GM19351 (cell line): ENCODE measurements at regions not wholly inside any gene's neighbourhood (a gene's known extent, or its start where the extent isn't known, plus 50 kb on each side); places are given as distances from the start of the nearest gene placed in this dataset.
"Not testable (repeated sequence)": the region's sequence is repeated elsewhere in the genome, so short reads cannot be mapped to it uniquely, and the experiment has no call there.

Experiments
- ATAC-seq: cut with Tn5 transposase; IDR thresholded peaks from one replicate; pipeline ENCODE4 v1.9.1; 2021; ENCODE audit warnings: mild to moderate bottlenecking, moderate library complexity; ENCODE audit not compliant: unreplicated experiment

DNA sequence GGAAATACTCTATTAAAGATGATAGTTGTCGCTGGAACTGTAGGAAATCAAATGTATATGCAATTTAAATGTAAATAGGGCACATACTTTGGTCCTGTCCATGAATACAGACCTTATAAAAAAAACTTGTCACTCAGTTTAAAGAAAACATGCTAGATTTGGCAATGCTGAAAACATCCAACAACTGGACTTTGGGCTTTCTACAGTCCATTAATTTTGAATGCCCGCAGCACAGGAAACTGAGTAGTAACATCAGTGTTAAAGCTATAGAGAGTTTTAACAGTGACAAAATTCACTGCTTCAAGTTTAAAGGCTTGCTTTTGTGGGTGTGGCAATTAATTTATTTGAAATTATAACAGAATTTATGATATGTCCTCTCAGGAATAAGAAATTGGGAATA, 578.4 kb downstream of the TRIML1 start:
- no peak for ATAC-seq

DNA sequence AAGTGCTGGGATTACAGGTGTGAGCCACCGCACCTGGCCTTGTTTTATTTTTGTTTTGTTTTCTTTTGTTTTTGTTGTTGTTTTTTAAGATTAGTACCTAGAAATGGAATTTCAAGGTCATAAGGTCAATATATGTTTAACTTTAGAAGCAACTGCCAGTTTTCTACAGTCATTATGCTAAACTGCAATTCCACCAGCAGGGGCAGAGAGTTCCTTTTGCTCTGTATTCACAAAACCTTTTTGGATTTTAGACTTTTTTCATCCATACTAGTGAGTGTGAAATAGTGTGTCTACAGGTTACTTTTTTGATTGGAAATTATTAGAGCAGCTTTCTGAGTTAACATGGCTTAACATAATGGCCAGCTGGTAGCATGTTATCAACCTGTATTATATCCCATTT, 580.6 kb downstream of the TRIML1 start:
- ATAC-seq, result no peak

DNA sequence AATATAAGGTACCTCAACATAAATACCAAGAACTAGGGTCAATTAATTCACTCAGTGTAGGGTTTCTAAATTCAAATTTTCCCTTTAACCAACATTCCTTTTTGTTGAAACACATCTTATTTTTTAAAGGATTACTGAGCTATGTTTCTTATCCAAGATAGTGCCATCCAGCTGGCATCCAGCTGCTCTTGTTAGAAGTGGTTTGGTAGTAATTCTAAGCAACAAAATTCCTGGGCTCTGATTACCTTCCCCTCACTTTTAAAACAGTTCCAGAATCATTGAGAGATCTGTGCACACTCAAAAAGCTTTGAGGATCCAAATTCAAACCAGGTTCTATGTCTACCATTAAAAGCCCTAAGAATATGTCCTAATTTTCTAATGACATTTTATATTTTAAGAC, 583.7 kb downstream of the TRIML1 start:
- no peak for ATAC-seq

DNA sequence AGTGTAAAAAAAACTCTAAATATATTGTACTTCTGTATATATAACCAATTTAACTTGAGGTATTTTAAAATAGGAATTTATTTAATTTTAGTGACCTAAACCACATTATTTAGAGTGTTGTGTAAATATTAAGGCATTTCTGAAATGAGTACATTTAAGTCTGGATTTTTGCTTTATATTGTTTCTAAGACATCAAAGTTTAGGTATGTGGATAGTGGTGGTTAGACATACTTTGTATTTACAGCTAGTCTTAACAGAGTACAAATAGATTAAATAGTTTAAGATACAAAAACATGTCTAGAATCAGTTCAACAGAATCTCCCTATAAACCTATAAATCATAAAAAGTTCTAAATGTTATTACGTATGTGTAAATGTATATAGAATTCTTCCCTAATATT, 588.5 kb downstream of the TRIML1 start:
- no peak for ATAC-seq

DNA sequence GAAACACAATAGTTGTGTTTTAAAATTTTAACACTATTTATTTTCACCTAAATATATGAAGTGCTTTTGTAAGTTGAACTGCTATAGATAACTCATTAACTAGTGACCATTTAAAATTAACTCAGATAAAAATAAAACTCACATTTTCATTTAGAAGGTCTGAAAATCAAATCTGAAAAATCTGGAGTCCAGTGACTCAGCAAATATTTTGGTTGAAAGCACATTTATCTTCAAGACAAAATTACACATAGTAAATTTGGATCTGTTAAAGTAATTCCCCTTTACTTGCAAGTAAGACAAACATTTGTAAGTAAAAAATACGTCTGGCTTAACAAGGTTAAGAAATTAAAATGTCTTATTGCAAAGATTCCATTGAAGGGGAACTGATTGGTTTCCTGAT, 589.1 kb downstream of the TRIML1 start:
- ATAC-seq, result no peak

DNA sequence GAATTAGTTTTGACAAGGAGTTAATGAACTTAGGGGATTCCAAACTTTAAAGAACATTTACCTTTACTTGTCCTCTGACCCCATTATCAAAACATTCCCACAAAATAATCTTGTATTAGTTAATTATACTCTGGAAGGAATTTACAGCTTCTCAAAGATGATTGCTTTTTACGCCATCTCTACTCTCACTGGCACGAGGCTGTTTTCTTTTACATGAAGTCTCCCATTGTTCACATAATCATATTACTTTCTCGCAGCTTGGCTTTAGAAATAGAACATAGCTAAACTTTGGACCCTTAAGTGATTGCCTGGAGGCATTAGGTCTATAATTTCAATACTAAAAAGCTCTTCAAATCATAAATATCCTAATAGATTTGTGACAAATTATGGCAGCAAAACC, 592.9 kb downstream of the TRIML1 start:
- no peak for ATAC-seq

DNA sequence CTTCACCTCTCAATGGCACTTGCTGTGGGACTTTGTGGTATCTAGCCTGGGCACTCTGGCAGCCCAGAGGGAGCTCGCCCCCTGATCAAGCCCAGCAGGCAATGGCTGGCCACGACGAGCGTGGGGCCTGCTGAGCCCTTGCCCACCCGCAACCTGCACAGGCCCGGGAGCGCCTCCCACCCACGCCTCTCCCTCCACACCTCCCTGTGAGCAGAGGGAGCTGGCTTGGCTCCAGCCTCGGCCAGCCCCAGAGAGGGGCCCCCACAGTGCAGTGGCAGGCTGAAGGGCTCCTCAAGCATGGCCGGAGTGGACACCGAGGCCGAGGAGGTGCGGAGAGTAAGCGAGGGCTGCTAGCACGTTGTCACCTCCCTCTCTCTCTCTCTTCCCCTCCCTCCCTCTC, 595.8 kb downstream of the TRIML1 start:
- ATAC-seq, result no peak

DNA sequence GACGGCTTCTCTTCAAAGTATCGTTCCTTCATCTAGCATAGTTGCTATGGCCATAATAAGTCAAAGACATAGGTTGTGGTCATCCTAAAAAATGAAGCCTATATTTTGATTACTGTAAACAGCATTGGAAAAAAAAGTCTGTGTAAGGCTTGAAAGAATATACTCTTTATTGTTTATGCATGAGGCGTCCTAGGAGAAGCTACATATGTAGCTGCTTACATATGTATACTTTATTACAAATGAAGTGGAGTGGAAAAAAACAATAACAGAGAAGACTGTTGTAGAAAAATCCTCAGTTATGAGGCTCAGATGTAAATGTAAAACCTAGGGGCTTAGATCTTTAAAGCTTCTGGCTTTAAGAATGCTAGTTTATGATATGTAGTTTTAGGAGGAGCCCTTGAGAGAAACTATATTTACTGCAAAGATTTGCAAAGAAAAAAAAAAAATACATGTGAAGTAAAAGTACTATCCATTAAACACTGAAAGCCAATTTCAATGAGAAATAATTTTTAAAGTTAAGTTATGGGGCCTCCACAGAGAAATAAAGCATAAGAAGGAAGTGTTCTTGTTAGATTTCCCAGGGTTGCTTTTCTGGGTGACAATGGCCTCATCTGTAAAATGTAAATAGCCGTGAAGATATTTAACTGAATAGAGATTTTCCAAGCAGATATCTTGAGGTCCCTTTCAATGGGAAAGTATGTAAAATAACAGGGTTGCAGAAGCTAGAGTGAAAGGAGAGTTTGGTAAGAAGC, 598.2 kb downstream of the TRIML1 start:
- no peak for ATAC-seq

DNA sequence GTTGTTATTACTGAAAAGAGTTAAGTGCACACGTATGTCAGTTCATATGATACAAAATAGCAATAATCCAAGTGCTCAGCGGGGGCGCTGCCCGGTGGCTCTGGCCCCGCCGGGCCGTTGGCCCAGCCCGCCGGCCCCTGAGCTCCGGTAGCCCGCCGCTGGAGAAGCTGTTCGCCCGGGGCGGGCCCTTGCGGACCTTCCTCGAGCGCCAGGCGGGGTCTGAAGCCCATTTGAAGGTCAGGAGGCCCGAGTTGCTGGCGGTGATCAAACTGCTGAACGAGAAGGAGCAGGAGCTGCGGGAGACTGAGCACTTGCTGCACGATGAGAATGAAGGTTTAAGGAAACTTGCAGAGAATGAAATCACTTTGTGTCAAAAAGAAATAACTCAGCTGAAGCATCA, 599.0 kb downstream of the TRIML1 start:
- not testable (repeated sequence) for ATAC-seq

DNA sequence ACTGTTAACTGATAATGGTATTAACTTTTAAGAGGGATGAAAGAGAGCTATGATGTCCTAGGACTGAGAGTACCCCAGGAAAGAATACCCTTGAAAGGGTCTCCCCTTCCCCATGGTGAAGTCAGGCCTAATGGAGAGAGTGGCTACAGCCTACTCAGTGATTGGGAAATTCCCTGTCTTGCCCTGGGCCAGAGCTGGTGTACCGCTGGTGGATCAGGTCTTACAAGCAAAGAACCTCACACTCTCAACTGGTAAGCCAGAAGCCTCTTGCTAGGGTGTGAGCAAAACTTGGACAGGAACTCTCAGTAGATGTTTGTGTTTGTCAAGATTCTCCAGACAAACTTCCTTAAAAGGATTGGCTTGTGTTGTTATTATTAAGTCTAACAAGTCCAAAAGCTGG, 600.9 kb downstream of the TRIML1 start:
- ATAC-seq, result not testable (repeated sequence)

DNA sequence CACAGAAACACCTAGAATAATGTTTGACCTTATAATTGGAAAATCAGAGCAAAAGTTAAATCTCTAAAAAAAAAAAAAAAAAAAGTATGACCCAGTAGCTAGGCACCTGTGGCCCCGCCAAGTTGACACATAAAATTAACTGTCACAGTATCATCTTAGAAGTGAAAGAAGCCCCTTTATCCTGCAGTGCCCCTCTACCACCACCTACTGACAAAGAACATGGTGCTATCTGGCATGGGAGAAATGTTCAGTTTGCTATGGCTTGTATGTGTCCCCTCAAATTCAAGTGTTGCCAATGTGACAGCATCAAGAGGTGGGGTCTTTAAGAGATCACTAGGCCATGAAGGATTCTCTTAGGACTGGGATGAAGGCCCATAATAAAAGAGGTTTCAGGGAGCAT, 601.5 kb downstream of the TRIML1 start:
- ATAC-seq, result peak; percentile 53

DNA sequence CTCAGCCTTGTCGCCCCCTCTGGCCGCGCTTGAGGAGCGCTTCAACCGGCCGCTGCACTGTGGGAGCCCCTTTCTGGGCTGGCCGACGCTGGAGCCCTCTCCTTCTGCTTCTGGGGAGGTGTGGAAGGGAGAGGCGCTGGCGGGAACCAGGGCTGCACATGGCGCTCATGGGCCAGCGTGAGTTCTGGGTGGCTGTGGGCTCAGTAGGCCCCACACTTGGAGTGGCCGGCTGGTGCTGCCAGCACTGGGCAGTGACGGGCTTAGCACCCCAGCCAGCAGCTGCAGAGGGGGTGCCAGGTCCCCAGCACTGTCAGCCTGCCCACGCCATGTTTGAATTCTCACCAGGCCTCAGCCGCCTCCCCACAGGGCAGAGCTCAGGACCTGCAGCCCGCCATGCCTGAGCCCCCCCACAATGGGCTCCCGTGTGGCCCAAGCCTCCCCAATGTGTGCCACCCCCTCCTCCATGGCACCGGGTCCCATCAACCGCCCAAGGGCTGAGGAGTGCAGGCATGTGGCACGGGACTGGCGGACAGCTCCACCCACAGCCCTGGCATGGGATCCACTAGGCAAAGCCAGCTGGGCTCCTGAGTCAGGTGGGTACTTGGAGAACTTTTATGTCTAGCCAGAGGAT, 615.2 kb downstream of the TRIML1 start:
- ATAC-seq, result no peak

DNA sequence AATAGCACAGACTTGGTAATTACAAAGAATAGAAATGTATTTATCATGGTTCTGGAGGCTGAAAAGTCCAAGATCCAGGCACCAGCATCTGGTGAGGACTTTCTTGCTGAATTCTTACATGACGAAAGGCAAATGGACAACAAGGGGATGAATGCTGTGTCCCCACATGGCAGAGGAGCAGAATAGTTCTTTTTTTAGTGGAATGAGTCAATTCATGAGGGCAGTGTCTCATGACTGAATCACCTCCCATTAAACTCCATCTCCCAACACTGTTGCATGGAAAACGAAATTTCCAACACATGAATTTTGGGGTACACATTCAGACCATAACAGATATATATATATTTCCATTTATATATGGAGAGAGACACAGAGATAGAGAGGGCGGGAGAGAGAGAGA, 628.3 kb downstream of the TRIML1 start:
- ATAC-seq, result no peak

DNA sequence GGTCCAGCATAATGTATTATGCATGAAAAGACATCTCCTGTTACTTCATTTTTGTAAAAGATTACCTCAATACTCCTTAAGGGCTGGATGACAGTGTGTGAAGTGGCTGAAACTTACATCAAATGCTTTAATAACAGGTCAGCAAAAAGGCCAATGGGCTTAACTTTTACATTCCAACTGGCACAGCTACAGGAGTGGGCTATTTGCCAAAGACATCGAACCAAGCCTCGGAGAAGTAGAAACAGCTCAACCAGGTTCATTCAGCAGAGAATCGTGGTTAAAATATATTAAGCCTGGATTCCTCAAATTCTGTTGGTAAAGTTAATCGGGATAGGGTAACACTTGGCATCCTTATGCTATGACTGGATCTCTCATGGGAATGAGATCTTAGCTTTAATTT, 639.7 kb downstream of the TRIML1 start:
- ATAC-seq, result no peak

DNA sequence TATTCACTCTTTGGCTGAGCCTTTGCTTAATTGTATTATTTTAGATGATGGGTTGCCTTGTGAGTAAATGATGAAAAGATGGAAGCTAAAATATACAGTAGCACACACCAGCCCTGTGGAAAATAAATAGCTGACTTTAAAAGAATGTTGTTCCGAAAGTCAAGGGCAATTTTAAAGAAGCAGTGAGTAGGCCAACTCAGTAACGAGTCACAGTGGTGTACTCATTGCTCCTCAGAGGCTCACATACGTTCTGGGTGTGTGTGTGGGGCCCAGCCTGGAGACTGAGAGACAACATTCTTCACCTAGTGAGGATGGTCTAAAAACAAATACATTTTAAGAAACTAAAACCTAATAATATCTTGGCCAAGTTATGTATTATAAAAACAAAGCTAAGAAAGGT, 640.3 kb downstream of the TRIML1 start:
- no peak for ATAC-seq

DNA sequence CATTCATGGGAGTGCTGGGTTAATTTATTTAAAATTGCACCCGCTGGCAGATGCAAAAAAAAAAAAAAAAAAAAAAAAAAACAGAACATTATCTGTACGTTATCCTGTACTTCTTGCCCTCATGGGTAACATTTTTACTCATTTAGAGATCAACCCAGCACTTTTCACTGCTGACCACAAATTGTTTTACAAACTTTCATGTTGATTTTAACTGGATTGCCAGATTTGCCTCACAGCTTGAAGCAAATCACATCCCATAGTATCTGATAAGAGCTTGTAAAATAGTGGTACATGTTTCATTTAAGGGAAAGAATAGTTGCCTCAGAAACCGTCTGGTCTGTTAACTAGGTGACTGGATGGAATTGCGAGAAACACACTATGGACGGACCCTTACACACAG, 640.8 kb downstream of the TRIML1 start:
- no peak for ATAC-seq

DNA sequence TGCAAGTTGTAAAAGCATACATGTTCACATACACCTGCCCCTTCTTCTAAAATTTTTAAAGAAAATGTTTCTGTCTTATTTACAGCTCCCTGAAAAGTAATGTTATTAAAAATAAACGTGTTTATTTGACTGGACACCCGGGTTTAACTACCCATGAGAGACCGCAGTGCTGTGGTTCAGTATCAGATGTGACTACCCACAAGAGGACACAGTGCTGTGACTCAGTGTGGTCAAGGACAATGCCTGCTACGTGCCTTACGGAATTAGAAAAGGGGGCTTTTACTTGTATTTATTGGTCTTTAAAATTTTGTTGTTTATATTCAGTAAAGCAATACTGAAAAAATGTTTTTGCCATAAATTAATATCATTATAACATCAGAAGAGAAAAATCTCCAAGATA, 641.4 kb downstream of the TRIML1 start:
- ATAC-seq, result no peak

DNA sequence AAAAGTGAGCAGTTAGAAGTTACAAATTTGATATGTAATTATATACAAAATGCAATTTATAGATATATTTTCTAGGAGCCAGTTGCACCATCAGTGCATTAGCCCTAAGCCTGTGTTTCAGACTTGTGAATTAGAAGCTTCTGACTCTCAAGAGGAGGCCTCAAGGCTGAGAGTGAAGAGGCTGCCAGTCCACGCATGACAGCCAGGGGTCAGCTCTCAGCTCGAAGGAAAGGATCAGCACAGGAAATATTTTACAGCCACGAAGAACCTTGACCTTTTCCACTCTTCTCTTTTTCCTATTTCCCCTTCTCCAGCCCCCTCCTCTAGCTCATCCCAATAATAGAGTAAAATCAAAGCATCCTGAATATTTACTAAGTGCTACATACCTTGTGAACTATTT, 642.4 kb downstream of the TRIML1 start:
- no peak for ATAC-seq

DNA sequence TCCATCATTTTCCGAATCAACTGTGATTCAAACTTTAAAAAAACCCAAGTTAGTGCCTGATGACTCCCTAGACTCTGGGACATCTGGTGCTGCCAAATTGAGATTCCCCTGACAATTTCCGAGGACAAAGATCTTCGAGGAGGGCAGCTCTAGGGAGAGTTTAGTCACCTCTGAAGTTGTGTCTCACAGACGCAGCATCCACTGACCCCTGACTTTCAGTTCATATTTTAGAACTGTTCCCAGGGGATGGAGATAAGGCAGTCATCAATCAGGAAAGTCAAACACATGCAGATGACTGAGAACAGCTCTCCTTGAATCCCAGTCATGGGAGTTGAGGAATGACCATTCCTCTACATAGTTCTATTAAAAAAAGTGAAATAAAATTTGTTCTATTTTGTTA, 643.9 kb downstream of the TRIML1 start:
- no peak for ATAC-seq

DNA sequence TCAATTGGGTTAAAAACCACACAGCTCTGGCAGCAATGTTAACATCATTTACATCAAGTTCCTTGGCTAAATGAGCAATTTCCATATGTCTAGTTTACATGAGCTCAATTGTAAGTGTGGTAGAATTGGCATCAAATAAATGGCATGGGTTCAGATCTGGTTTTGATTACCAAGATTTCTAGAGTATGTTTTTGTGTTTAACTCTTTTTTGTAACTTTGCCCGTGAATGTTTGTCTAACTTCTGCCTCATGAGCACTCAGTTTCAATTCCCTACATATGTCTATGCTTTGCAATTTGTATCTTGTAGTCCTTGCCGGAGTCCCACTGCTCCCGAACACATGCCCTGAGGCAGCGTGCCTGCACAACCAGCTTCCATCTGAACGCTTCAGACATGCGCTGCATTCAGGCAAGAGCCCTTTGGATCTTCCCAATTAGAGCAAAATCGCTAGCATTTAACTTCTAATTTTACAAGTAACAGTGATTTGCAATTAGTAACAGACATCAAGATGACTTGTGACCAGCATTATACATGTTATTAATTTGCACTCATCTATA, 644.4 kb downstream of the TRIML1 start:
- ATAC-seq, result no peak

DNA sequence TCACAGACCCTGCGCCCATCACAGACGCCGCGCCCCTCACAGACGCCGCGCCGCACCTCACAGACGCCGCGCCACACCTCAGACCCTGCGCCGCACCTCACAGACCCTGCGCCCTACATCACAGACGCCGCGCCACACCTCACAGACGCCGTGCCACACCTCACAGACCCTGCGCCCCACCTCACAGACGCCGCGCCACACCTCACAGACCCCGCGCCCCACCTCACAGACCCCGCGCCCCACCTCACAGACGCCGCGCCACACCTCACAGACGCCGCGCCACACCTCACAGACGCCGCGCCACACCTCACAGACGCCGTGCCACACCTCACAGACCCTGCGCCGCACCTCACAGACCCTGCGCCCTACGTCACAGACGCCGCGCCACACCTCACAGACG, 657.4 kb downstream of the TRIML1 start:
- not testable (repeated sequence) for ATAC-seq

DNA sequence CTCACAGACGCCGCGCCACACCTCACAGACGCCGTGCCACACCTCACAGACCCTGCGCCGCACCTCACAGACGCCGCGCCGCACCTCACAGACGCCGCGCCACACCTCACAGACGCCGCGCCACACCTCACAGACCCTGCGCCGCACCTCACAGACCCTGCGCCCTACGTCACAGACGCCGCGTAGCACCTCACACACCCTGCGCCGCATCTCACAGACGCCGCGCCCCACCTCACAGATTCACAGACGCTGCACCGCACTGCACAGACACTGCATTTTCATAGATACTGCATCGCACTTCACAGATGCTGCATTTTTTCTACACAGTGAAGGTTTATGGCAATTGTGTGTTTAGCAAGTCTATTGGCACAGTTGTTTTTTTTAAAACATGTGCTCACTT, 657.8 kb downstream of the TRIML1 start:
- ATAC-seq, result not testable (repeated sequence)

DNA sequence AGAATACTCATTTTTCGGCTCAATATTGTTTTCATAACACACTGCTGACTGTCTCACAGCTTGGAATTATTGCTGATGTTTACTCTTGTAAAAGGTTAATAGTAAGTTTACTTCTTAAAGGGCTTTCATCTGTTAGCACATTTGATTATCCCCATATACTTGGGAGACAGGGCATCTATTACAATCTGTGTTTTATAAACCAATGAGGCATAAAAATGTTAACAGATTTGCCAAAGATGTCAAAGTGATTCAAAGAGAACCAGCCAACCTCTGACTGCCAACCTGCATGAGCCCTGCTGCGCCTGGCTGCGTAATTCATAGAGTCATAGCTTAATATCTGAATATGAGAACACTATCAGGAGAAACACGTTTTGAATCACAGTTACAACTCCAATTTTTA, 665.6 kb downstream of the TRIML1 start:
- no peak for ATAC-seq
